ENCODE measurements at regions not wholly inside any gene's neighbourhood (a gene's known extent, or its start where the extent isn't known, plus 50 kb on each side); places are given as distances from the start of the nearest gene placed in this dataset.
"Not testable (repeated sequence)": the region's sequence is repeated elsewhere in the genome, so short reads cannot be mapped to it uniquely, and the experiment has no call there.

GRCh38 chr6:103578115-103578514 lies 1281.6 kb downstream of the HACE1 start:
- no peak for DNase-seq (ENCODE audit: low spot score)

GRCh38 chr6:103570431-103570830 lies 1289.3 kb downstream of the HACE1 start:
- DNase-seq (ENCODE audit: low spot score), result no peak

GRCh38 chr6:103554911-103555310 lies 1304.8 kb downstream of the HACE1 start:
- DNase-seq (ENCODE audit: low spot score), result no peak

DNA sequence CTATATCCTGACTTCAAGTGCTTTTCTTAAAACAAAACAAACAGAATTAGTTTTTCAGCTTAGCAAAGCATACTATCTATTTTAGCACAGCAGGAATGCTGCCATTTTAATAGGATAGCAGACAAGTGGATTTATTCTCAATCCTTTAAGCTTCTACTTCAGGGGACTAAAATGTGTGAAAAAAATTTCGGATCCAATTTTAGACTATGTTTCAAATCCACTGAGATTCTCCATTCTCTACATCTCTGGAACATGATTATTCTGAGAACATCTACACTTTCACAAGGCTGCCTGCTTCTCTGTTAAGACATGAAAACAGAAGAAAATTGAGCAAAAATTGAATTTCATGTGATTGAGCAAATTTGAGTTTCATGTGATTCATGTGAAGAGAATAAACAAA lies 1321.3 kb downstream of the HACE1 start:
- DNase-seq (ENCODE audit: low spot score), result no peak

DNA sequence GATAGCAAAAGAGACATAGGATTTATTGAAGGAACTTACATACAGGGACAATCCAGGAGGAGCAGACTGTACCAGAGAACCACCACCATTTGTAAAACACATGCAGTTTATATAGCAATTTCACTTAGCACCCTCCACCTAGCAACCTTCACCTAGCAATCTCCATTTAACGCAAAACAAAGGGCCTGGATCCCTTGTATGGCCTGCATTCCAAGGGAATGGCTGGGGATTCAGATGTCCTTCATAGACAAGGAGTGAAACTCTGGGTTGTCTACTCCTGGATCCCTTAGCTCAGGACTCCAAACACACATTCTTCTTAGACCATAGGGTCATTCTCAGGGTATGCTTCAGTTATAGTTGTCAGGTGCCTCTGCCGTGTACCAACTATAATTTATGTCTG lies 1324.9 kb downstream of the HACE1 start:
- no peak for DNase-seq (ENCODE audit: low spot score)

DNA sequence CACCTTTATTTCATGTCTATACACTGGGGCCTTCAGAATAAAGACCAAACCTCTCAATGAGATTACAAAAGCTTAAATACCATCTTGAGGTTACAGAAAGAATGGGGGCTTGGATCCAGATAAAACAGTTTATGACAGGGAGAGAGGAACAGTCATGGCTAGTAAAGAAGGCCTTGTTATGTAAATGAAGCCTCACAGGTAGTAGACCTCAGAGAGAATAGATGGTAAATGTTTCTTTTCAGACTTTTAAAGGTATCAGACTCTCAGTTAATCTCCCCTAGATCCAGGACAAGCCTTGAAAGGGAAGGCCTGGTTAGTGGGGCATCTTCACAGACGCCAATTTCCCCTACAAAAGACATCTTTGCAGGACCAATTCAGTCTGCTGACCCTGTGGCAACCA lies 1325.6 kb downstream of the HACE1 start:
- DNase-seq (ENCODE audit: low spot score), result no peak

- peak; percentile 1 for DNase-seq (ENCODE audit: low spot score)
Measured at GRCh38 chr6:103522045-103522444, 1337.7 kb downstream of the HACE1 start.

- no peak for DNase-seq (ENCODE audit: low spot score)
Measured at GRCh38 chr6:103516336-103516735, 1343.4 kb downstream of the HACE1 start.

DNA sequence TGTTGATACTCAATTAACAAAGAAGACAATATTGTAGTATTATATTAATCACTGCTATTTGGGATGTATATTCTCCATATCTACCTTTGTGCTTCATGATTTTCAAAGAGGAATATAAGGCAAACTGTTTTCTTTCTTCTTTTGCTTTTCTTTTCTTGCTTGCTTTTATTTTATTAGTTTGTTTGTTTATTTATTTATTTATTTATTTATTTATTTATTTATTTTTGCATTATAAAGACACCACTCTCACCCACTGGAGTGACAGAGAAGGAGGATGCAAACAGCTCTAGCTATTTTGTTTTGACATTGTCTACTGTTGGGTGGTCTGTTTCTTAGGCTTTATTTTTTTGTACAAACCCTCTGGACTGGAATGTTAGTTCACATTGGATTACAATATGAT lies 1352.7 kb downstream of the HACE1 start:
- DNase-seq (ENCODE audit: low spot score), result no peak

- no peak for DNase-seq (ENCODE audit: low spot score)
Measured at GRCh38 chr6:103505155-103505518, 1354.6 kb downstream of the HACE1 start.

DNA sequence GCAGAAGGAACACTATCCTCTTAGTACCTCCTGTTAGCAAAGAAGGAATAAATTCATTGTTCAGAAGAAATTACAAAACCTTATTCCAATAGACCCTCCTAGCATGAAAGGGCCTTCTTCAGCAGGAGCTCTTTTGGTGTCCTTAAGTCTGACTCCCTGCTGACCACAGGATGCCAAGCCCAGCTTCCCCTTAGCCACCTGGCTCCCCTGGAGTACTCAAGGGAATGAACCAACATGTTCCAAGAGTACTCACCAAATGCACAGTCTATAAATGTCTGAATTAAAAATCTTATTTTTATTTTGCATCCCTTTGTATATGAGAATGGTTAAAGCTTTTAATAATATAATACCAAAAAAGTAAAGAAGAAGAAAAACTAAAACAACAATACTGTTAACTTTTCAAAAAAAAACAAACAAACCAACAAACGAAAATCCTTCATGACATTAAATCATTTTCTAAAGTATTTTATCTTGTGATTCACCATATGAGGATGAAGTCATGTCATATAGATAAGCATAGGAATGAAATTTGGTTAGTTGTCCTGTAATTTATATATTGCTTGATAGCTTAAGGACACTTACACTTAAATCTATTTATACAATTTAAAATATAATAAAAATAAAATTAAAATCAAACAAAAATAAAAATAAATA lies 1355.1 kb downstream of the HACE1 start:
- DNase-seq (ENCODE audit: low spot score), result no peak

DNA sequence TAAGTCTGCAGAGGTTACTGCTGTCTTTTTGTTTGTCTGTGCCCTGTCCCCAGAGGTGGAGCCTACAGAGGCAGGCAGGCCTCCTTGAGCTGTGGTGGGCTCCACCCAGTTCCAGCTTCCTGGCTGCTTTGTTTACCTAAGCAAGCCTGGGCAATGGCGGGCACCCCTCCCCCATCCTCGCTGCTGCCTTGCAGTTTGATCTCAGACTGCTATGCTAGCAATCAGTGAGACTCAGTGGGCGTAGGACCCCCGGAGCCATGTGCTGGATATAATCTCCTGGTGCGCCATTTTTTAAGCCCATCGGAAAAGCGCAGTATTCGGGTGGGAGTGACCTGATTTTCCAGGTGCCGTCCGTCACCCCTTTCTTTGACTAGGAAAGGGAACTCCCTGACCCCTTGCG lies 1363.1 kb downstream of the HACE1 start:
- DNase-seq (ENCODE audit: low spot score), result not testable (repeated sequence)

DNA sequence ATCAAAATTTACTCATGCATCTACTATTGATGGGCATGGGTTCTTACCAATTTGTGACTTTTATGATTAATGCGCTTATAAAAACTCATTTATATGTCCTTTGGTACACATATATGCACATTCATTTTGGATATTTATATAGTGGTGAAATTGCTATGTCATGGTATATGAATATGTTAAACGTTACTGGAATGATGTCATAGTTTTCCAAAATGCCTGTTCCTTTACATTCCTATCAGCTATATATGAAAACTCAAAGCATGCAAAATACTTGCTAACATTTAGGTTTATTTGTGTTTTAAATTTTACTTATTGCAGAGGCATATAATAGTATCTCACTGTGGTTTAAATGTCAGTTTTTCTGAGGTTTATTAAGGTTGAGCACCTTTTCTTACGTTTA lies 1403.1 kb downstream of the HACE1 start:
- no peak for DNase-seq (ENCODE audit: low spot score)

GRCh38 chr6:103455275-103455674 lies 1404.4 kb downstream of the HACE1 start:
- no peak for DNase-seq (ENCODE audit: low spot score)

DNA sequence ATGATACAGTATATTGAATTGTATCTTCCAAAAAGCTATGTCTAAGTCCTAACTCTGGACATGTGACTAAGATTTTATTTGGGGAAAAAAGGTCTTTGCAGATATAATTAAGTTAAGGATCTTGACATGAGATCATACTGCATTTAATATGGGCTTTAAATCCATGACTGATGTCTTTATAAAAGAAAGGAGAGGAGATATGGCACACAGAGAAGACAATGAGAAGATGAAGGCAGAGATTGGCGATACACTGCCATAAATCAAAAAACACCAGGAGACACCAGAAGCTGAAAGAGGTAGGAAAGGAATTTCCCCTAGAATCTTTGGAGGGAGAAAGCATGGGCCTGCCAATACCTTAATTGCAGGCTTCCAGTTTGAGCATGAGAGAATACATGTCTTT lies 1450.2 kb downstream of the HACE1 start:
- DNase-seq (ENCODE audit: low spot score), result no peak

- no peak for DNase-seq (ENCODE audit: low spot score)
Measured at GRCh38 chr6:103405321-103405720, 1454.4 kb downstream of the HACE1 start.

DNA sequence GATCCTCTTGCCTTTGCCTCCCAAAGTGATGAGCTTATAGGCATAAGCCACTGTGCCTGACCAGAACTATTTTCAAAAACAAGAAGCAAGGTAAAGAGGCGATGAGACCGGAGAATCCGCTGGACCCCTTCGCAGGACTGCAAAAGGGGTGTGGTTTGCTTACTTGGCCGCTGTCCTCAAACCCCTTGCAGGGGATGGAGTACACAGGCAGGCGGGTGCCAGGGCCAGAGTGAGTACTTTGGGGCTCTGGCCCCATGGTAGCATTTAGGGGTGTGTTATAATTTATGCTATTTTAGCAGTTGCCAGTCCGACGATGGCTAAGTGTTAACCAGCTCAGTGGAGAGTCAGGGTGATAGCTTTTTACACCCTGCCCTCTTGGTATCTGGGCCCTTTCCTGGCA lies 1454.9 kb downstream of the HACE1 start:
- DNase-seq (ENCODE audit: low spot score), result no peak

- no peak for DNase-seq (ENCODE audit: low spot score)
Measured at GRCh38 chr6:103396768-103397167, 1463.0 kb downstream of the HACE1 start.

DNA sequence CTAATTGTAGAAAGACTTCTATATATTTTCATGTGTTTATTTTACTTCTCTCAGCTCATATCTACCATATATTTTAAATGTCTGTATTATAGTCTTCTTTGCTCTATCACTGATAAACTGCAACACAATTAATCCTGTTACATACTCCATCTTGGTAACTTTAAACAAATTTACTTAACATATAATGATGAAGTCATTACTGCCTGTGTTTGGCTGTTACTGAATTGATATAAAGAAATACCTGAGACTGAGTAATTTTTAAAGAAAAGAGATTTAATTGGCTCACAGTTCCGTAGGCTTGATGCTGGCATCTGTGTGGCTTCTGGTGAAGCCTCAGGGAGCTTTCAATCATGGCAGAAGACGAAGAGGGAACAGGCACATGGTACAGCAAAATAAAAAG lies 1480.4 kb downstream of the HACE1 start:
- DNase-seq (ENCODE audit: low spot score), result no peak

GRCh38 chr6:103367212-103367611 lies 1492.5 kb downstream of the HACE1 start:
- no peak for DNase-seq (ENCODE audit: low spot score)

GRCh38 chr6:103356531-103356930 lies 1503.2 kb downstream of the HACE1 start:
- DNase-seq (ENCODE audit: low spot score), result no peak

DNA sequence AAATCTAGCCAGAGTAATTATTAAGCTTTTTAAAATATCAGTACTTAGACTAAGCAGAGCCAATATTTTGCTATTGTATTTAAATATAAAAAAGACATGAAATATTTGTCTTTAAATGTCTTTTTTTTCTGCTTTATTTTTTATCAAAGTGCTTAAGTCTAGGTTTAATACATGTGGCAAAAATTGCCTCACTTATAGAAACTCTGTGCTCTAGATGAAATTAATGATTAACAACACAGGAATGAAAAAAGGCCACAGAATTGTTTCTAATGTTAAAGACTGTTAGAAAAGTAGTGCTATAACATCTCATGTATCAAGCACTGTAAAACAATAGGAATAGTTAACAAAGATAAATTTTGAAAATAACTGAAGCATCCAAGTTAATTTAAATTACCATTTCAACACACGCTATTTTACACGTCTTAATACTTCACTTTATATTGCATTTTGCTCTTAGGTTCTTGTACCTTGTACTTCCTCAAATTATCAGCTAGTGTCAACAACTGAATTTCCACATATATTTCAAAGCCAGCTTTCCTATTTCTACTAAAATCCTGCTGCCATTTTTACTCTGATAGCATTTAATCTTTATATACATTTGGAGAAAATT lies 1515.1 kb downstream of the HACE1 start:
- DNase-seq (ENCODE audit: low spot score), result no peak

GRCh38 chr6:103335412-103335811 lies 1524.3 kb downstream of the HACE1 start:
- no peak for DNase-seq (ENCODE audit: low spot score)
